ENCODE measurements at regions not wholly inside any gene's neighbourhood (a gene's known extent, or its start where the extent isn't known, plus 50 kb on each side); places are given as distances from the start of the nearest gene placed in this dataset.

DNA sequence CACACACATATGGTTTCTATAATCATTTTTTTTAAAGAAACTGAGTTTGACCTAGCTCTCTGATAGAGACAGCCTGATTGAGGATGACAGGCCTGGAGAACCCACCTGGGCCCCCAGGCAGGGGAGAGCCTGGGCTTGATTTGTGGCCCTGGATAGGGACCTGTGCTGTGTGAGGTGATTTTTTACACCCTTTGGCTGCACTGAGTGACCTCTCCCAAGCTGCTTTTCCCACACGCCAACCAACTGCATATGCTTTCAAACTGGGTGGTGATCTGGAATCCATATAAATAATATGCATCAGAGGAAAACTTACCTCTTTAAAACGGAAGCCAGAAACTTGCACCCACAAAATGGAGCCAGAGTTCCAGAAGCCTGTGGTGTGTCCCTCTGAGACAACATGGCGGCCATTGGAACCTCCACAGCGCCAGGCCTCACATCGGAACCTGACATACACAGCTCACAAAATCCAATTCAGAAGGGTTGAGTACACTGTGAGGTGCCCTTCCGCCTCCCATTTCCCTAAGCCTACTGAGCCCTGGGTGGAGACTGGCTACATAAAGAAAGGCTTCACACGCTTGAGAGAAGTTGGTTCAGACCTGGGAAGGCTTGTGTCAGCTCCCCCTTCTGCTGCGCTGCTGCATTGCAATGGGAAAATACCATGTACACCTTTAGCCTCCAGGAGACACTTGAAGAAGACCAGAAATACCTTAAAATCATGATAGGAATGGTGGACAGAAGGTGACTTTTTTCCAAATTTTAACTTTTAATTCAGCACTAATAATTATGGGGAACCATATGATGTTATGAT is 160.7 kb downstream of the HHIPL2 start:
- Mint-ChIP-seq H3K4me1 (no peaks in the 10 kb centered on the region), H3K36me3 (ENCODE audit: low read depth) (no peaks in the 10 kb centered on the region), H3K4me3 (no peak overlapping the region), H3K27ac (no peak overlapping the region), H3K9me3 (no peaks in the 10 kb centered on the region), H3K27me3 (peaks cover 7% of the 10 kb centered on the region)
- no peak for DNase-seq
- ATAC-seq (ENCODE audit: low read depth) = no peak
- CTCF ChIA-PET = no interaction called here
- intact Hi-C loops (cut with micrococcal nuclease) = no loop called here
- POLR2A ChIA-PET = no interaction called here
- TF ChIP-seq, protein P1, sequence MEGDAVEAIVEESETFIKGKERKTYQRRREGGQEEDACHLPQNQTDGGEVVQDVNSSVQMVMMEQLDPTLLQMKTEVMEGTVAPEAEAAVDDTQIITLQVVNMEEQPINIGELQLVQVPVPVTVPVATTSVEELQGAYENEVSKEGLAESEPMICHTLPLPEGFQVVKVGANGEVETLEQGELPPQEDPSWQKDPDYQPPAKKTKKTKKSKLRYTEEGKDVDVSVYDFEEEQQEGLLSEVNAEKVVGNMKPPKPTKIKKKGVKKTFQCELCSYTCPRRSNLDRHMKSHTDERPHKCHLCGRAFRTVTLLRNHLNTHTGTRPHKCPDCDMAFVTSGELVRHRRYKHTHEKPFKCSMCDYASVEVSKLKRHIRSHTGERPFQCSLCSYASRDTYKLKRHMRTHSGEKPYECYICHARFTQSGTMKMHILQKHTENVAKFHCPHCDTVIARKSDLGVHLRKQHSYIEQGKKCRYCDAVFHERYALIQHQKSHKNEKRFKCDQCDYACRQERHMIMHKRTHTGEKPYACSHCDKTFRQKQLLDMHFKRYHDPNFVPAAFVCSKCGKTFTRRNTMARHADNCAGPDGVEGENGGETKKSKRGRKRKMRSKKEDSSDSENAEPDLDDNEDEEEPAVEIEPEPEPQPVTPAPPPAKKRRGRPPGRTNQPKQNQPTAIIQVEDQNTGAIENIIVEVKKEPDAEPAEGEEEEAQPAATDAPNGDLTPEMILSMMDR (IDR thresholded peaks at IDR 0.05) = no peak

- Mint-ChIP-seq H3K36me3 (ENCODE audit: low read depth) (no peaks in the 10 kb centered on the region), H3K27ac (no peak overlapping the region), H3K9me3 (no peaks in the 10 kb centered on the region), H3K4me3 (no peak overlapping the region), H3K4me1 (no peaks in the 10 kb centered on the region), H3K27me3 (peaks cover 7% of the 10 kb centered on the region)
- ChIA-PET POLR2A (no interaction called here), CTCF (no interaction called here)
- TF ChIP-seq, protein P1 (IDR thresholded peaks at IDR 0.05) = no peak
- no peak for DNase-seq
- intact Hi-C loops (cut with micrococcal nuclease) = no loop called here
- no peak for ATAC-seq (ENCODE audit: low read depth)
Measured at GRCh38 chr1:222385955-222386354, 161.9 kb downstream of the HHIPL2 start.

DNA sequence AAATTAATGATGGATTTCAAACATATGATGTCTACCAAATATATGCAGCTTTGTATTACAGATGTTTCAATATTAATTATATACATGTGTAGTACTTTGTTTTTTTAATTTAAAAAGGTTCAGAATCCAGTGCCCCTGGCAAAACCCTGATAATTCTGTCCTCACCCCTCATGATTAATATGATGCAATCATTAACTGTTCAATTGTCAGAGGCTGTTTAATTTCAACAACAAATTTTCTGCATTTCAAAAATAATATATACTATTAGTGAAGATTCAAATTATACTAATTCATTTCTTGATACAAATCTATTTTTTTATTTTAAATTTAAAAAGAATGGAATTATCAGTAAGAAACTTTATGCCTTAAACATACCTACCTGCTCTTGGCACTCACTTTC is 162.6 kb downstream of the HHIPL2 start:
- TF ChIP-seq, protein P1 (IDR thresholded peaks at IDR 0.05) = no peak
- ATAC-seq (ENCODE audit: low read depth) = no peak
- H3K36me3 Mint-ChIP-seq (ENCODE audit: low read depth) = no peaks in the 10 kb centered on the region
- ChIA-PET CTCF (no interaction called here), POLR2A (no interaction called here)
- no peak for DNase-seq
- peaks cover 3% of the 10 kb centered on the region for H3K9me3 Mint-ChIP-seq
- H3K27me3 Mint-ChIP-seq = peaks cover 4% of the 10 kb centered on the region
- no peak overlapping the region for H3K4me3 Mint-ChIP-seq
- H3K4me1 Mint-ChIP-seq = no peaks in the 10 kb centered on the region
- H3K27ac Mint-ChIP-seq = no peak overlapping the region
- intact Hi-C loops (cut with micrococcal nuclease) = no loop called here

GRCh38 chr1:222384531-222384930 is 163.4 kb downstream of the HHIPL2 start:
- Mint-ChIP-seq H3K36me3 (ENCODE audit: low read depth) (no peaks in the 10 kb centered on the region), H3K27me3 (peaks cover 9% of the 10 kb centered on the region), H3K9me3 (peaks cover 10% of the 10 kb centered on the region), H3K27ac (no peak overlapping the region), H3K4me3 (no peak overlapping the region), H3K4me1 (no peaks in the 10 kb centered on the region)
- ChIA-PET CTCF (no interaction called here), POLR2A (no interaction called here)
- DNase-seq (no peak), ATAC-seq (ENCODE audit: low read depth) (no peak)
- TF ChIP-seq, protein P1 (IDR thresholded peaks at IDR 0.05) = no peak
- intact Hi-C loops (cut with micrococcal nuclease) = no loop called here

DNA sequence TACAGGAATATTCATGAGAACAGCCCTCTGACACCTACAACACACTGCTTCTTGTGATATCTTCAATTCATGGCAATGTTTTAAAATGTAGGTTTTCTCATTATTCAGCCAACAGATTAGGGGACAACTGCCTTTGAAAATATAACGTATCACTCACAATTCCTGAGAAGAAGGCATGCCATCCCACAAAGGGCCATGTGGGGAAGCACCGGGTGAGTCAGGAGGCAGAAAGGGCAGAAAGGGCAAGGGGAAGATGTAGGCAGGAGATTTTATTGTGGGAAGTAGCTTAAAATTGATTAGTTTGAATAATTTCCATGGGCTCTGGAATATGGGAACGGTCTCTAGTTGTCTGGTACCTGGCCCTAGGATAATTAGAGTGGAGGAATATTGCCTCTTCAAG is 165.7 kb downstream of the HHIPL2 start:
- Mint-ChIP-seq H3K9me3 (peaks cover 11% of the 10 kb centered on the region), H3K4me3 (no peak overlapping the region)
- POLR2A ChIA-PET = no interaction called here

More for the DNA sequence above, 165.7 kb downstream of the HHIPL2 start:
- DNase-seq (no peak), ATAC-seq (ENCODE audit: low read depth) (no peak)
- intact Hi-C loops (cut with micrococcal nuclease) = no loop called here
- CTCF ChIA-PET = no interaction called here
- TF ChIP-seq, protein P1 (IDR thresholded peaks at IDR 0.05) = no peak
- H3K27me3 Mint-ChIP-seq = peaks cover 13% of the 10 kb centered on the region
- no peaks in the 10 kb centered on the region for H3K4me1 Mint-ChIP-seq
- H3K27ac Mint-ChIP-seq = no peak overlapping the region
- H3K36me3 Mint-ChIP-seq (ENCODE audit: low read depth) = no peaks in the 10 kb centered on the region
